Hepatocyte (in vitro differentiated cells): ENCODE measurements at regions not wholly inside any gene's neighbourhood (a gene's known extent, or its start where the extent isn't known, plus 50 kb on each side); places are given as distances from the start of the nearest gene placed in this dataset.

ENCODE experiments used
- CTCF ChIP-seq: fragments of 200-600 bp; sonication (generic); IDR thresholded peaks from 2 replicates; pipeline ENCODE4 v1.5.1; 2016; ENCODE audit warnings: antibody characterized with exemption, mild to moderate bottlenecking; ENCODE audit not compliant: poor library complexity
- EZH2phosphoT487 ChIP-seq: fragments of 200-600 bp; sonication (generic); IDR thresholded peaks from one replicate; pipeline ENCODE4 v1.6.1; 2018; ENCODE audit warnings: antibody characterized with exemption, mild to moderate bottlenecking, low read depth, moderate library complexity; ENCODE audit not compliant: unreplicated experiment, severe bottlenecking

GRCh38 chr4:27685091-27685490 lies 824.5 kb downstream of the STIM2 start:
- TF ChIP-seq CTCF, result no peak
- no peak for TF ChIP-seq EZH2phosphoT487
